Neural cell (in vitro differentiated cells): ENCODE measurements at regions not wholly inside any gene's neighbourhood (a gene's known extent, or its start where the extent isn't known, plus 50 kb on each side); places are given as distances from the start of the nearest gene placed in this dataset.

Experiments used
- H2AFZ ChIP-seq: fragments of 200-600, 300-800 bp; sonication (generic), shearing (Covaris generic); 2 replicates; pipeline ENCODE4 v1.6.0; 2014; ENCODE audit warnings: low read depth, mild to moderate bottlenecking, antibody characterized with exemption, low read length, moderate library complexity
- H3F3A ChIP-seq: fragments of 200-600 bp; shearing (Covaris generic); 2 replicates; pipeline ENCODE4 v1.6.1; 2016; ENCODE audit warnings: mild to moderate bottlenecking, moderate library complexity, mixed read lengths, antibody characterized with exemption, low read length; ENCODE audit not compliant: insufficient read depth, poor library complexity, severe bottlenecking
- H3K27ac ChIP-seq: fragments of 200-600, 300-800 bp; sonication (generic), shearing (Covaris generic); 2 replicates; pipeline ENCODE4 v1.5.1; 2014; ENCODE audit warnings: mild to moderate bottlenecking, low read length, moderate library complexity
- H3K27me3 ChIP-seq: fragments of 300-800, 200-600 bp; sonication (generic), shearing (Covaris generic); 2 replicates; pipeline ENCODE4 v1.6.0; 2014; ENCODE audit warnings: mild to moderate bottlenecking, low read depth, low read length, moderate library complexity; ENCODE audit not compliant: insufficient read depth
- H3K36me3 ChIP-seq: fragments of 300-800, 200-600 bp; sonication (generic), shearing (Covaris generic); 2 replicates; pipeline ENCODE4 v1.5.1; 2014; ENCODE audit warnings: mild to moderate bottlenecking, antibody characterized with exemption, low read length, moderate library complexity; ENCODE audit not compliant: insufficient read depth
- H3K4me2 ChIP-seq: fragments of 300-800, 200-600 bp; sonication (generic), shearing (Covaris generic); 2 replicates; pipeline ENCODE4 v1.6.0; 2014; ENCODE audit warnings: mild to moderate bottlenecking, low read length
- H3K4me3 ChIP-seq: fragments of 300-800, 200-600 bp; sonication (generic), shearing (Covaris generic); 2 replicates; pipeline ENCODE4 v1.5.1; 2014; ENCODE audit warnings: mild to moderate bottlenecking, low read length, moderate library complexity
- H3K79me2 ChIP-seq: fragments of 200-600 bp; shearing (Covaris generic); replicated peaks from 2 replicates; pipeline ENCODE4 v1.6.0; 2014; ENCODE audit warnings: mild to moderate bottlenecking, low read length, moderate library complexity; ENCODE audit not compliant: insufficient read depth
- H3K9ac ChIP-seq: fragments of 300-800, 200-600 bp; sonication (generic), shearing (Covaris generic); 2 replicates; pipeline ENCODE4 v1.6.1; 2016; ENCODE audit warnings: mild to moderate bottlenecking, low read length, mixed read lengths
- H3K9me2 ChIP-seq: fragments of 200-600 bp; shearing (Covaris generic); 2 replicates; pipeline ENCODE4 v1.6.1; 2016; ENCODE audit warnings: mild to moderate bottlenecking, low read length, mixed read lengths; ENCODE audit not compliant: insufficient read depth
- H3K9me3 ChIP-seq: fragments of 200-600, 300-800 bp; sonication (generic), shearing (Covaris generic); 2 replicates; pipeline ENCODE4 v1.6.1; 2016; ENCODE audit warnings: mild to moderate bottlenecking, mixed run types, low read length, moderate library complexity, mixed read lengths
- H4K20me1 ChIP-seq: fragments of 200-600 bp; shearing (Covaris generic); 2 replicates; pipeline ENCODE4 v1.6.1; 2016; ENCODE audit warnings: mild to moderate bottlenecking, mixed run types; ENCODE audit not compliant: insufficient read depth
- EP300 ChIP-seq: fragments of 450-650 bp; conservative IDR thresholded peaks from 2 replicates; pipeline ENCODE4 v1.6.1; 2014; ENCODE audit warnings: antibody characterized with exemption, mild to moderate bottlenecking, moderate library complexity; ENCODE audit not compliant: poor library complexity, severe bottlenecking
- EZH2 ChIP-seq: fragments of 200-600, 300-800 bp; shearing (Covaris generic), sonication (generic); IDR thresholded peaks from 2 replicates; pipeline ENCODE4 v1.6.1; 2014; ENCODE audit warnings: antibody characterized with exemption, low read length, borderline replicate concordance, mild to moderate bottlenecking; ENCODE audit not compliant: insufficient read depth, poor library complexity, severe bottlenecking
- MXI1 ChIP-seq: fragments of 450-650 bp; conservative IDR thresholded peaks from 2 replicates; pipeline ENCODE4 v1.6.1; 2014; ENCODE audit warnings: antibody characterized with exemption, mild to moderate bottlenecking; ENCODE audit not compliant: poor library complexity, severe bottlenecking
- POLR2AphosphoS5 ChIP-seq: IDR thresholded peaks from 2 replicates; pipeline ENCODE4 v1.6.1; 2012
- RAD21 ChIP-seq: fragments of 450-650 bp; conservative IDR thresholded peaks from 2 replicates; pipeline ENCODE4 v1.6.1; 2014; ENCODE audit warnings: antibody characterized with exemption, mild to moderate bottlenecking, moderate library complexity
- SMC3 ChIP-seq: fragments of 450-650 bp; conservative IDR thresholded peaks from 2 replicates; pipeline ENCODE4 v1.6.1; 2014; ENCODE audit warnings: antibody characterized with exemption, mild to moderate bottlenecking, moderate library complexity; ENCODE audit not compliant: poor library complexity
- TAF1 ChIP-seq: IDR thresholded peaks from 2 replicates; pipeline ENCODE4 v1.6.1; 2012; ENCODE audit warnings: low read depth
- TF ChIP-seq, protein P1 (sequence below): IDR thresholded peaks from 2 replicates; pipeline ENCODE4 v1.6.1; 2012; ENCODE audit warnings: borderline replicate concordance
- TF ChIP-seq, protein P2 (sequence below): fragments of 450-650 bp; IDR thresholded peaks from 2 replicates; pipeline ENCODE4 v1.5.1; 2014; ENCODE audit warnings: antibody characterized with exemption, mild to moderate bottlenecking, moderate library complexity; ENCODE audit not compliant: poor library complexity, severe bottlenecking

DNA sequence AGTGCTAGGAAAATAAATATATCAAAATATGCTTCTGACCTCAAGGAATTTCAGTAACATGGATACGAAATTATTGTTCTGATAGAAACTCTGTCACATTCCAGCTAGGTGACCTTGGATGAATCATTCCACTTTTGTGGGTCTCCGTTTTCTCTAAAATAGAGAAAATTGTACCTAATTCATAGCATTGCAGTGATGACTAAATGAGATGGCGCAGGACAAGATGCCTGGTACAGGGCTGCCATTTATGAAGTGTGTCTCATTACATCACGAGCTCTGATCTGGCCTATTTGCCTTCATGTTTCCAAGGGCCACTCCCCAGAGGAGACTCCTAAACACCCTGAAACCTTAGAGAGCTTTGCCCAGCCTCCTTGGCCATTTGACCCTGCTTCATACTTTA lies 480.0 kb upstream of the USP24 start:
- Histone ChIP-seq H3K27me3 (no peaks in the 10 kb centered on the region), H4K20me1 (no peaks in the 10 kb centered on the region), H3K27ac (no peak overlapping the region), H3K4me3 (no peak overlapping the region), H3K9me3 (no peaks in the 10 kb centered on the region), H3K4me2 (no peak overlapping the region), H3K36me3 (no peaks in the 10 kb centered on the region), H3K9me2 (no peaks in the 10 kb centered on the region), H3K79me2 (no peaks in the 10 kb centered on the region), H3K9ac (no peak overlapping the region), H2AFZ (no peak overlapping the region), H3F3A (no peaks in the 10 kb centered on the region)
- TF ChIP-seq EP300 = no peak
- TF ChIP-seq MXI1 = no peak
- TF ChIP-seq, protein P1, sequence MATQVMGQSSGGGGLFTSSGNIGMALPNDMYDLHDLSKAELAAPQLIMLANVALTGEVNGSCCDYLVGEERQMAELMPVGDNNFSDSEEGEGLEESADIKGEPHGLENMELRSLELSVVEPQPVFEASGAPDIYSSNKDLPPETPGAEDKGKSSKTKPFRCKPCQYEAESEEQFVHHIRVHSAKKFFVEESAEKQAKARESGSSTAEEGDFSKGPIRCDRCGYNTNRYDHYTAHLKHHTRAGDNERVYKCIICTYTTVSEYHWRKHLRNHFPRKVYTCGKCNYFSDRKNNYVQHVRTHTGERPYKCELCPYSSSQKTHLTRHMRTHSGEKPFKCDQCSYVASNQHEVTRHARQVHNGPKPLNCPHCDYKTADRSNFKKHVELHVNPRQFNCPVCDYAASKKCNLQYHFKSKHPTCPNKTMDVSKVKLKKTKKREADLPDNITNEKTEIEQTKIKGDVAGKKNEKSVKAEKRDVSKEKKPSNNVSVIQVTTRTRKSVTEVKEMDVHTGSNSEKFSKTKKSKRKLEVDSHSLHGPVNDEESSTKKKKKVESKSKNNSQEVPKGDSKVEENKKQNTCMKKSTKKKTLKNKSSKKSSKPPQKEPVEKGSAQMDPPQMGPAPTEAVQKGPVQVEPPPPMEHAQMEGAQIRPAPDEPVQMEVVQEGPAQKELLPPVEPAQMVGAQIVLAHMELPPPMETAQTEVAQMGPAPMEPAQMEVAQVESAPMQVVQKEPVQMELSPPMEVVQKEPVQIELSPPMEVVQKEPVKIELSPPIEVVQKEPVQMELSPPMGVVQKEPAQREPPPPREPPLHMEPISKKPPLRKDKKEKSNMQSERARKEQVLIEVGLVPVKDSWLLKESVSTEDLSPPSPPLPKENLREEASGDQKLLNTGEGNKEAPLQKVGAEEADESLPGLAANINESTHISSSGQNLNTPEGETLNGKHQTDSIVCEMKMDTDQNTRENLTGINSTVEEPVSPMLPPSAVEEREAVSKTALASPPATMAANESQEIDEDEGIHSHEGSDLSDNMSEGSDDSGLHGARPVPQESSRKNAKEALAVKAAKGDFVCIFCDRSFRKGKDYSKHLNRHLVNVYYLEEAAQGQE = no peak
- TF ChIP-seq EZH2 = no peak
- TF ChIP-seq RAD21 = no peak
- no peak for TF ChIP-seq SMC3

- TF ChIP-seq POLR2AphosphoS5 (no peak), TAF1 (no peak), EP300 (no peak), MXI1 (no peak), SMC3 (no peak), EZH2 (no peak), RAD21 (no peak)
- TF ChIP-seq, protein P2, sequence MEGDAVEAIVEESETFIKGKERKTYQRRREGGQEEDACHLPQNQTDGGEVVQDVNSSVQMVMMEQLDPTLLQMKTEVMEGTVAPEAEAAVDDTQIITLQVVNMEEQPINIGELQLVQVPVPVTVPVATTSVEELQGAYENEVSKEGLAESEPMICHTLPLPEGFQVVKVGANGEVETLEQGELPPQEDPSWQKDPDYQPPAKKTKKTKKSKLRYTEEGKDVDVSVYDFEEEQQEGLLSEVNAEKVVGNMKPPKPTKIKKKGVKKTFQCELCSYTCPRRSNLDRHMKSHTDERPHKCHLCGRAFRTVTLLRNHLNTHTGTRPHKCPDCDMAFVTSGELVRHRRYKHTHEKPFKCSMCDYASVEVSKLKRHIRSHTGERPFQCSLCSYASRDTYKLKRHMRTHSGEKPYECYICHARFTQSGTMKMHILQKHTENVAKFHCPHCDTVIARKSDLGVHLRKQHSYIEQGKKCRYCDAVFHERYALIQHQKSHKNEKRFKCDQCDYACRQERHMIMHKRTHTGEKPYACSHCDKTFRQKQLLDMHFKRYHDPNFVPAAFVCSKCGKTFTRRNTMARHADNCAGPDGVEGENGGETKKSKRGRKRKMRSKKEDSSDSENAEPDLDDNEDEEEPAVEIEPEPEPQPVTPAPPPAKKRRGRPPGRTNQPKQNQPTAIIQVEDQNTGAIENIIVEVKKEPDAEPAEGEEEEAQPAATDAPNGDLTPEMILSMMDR = no peak
- TF ChIP-seq, protein P1 = no peak
- Histone ChIP-seq H3K4me2 (no peak overlapping the region), H3K9me2 (no peaks in the 10 kb centered on the region), H3K27ac (no peak overlapping the region), H4K20me1 (no peaks in the 10 kb centered on the region), H3K9ac (no peak overlapping the region), H3K9me3 (no peaks in the 10 kb centered on the region), H3F3A (no peaks in the 10 kb centered on the region), H3K36me3 (no peaks in the 10 kb centered on the region), H3K79me2 (no peaks in the 10 kb centered on the region), H2AFZ (no peak overlapping the region), H3K4me3 (no peak overlapping the region), H3K27me3 (no peaks in the 10 kb centered on the region)
These were observed 479.2 kb upstream of the USP24 start for GRCh38 chr1:55694310-55694801.
